ENCODE measurements at regions not wholly inside any gene's neighbourhood (a gene's known extent, or its start where the extent isn't known, plus 50 kb on each side); places are given as distances from the start of the nearest gene placed in this dataset.

DNA sequence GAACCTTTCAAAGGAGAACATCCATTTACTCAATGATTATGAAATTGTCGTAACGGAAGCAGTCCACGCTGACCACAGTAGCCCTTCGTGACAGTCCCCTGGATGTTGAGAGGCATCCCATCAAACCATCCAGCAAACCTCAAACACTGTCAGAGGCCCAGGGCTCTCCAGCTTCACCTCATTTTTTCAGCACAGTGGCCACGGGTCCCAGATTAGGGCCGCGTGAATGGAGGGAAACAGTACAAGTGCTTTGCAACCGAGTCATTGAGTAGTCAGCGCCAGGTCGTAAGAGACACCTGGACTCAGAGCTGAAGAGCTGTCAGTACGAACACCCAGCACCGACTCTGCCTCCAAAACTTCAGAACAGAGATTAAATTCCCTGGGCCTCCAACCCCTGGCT, 552.5 kb upstream of the SALL3 start (continued):
- TF ChIP-seq, protein P1, sequence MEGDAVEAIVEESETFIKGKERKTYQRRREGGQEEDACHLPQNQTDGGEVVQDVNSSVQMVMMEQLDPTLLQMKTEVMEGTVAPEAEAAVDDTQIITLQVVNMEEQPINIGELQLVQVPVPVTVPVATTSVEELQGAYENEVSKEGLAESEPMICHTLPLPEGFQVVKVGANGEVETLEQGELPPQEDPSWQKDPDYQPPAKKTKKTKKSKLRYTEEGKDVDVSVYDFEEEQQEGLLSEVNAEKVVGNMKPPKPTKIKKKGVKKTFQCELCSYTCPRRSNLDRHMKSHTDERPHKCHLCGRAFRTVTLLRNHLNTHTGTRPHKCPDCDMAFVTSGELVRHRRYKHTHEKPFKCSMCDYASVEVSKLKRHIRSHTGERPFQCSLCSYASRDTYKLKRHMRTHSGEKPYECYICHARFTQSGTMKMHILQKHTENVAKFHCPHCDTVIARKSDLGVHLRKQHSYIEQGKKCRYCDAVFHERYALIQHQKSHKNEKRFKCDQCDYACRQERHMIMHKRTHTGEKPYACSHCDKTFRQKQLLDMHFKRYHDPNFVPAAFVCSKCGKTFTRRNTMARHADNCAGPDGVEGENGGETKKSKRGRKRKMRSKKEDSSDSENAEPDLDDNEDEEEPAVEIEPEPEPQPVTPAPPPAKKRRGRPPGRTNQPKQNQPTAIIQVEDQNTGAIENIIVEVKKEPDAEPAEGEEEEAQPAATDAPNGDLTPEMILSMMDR (IDR thresholded peaks at IDR 0.05; ENCODE audit: poor library complexity, severe bottlenecking) = no peak
- no peak for TF ChIP-seq MXI1 (conservative IDR thresholded peaks at IDR 0.05; ENCODE audit: poor library complexity, severe bottlenecking)

DNA sequence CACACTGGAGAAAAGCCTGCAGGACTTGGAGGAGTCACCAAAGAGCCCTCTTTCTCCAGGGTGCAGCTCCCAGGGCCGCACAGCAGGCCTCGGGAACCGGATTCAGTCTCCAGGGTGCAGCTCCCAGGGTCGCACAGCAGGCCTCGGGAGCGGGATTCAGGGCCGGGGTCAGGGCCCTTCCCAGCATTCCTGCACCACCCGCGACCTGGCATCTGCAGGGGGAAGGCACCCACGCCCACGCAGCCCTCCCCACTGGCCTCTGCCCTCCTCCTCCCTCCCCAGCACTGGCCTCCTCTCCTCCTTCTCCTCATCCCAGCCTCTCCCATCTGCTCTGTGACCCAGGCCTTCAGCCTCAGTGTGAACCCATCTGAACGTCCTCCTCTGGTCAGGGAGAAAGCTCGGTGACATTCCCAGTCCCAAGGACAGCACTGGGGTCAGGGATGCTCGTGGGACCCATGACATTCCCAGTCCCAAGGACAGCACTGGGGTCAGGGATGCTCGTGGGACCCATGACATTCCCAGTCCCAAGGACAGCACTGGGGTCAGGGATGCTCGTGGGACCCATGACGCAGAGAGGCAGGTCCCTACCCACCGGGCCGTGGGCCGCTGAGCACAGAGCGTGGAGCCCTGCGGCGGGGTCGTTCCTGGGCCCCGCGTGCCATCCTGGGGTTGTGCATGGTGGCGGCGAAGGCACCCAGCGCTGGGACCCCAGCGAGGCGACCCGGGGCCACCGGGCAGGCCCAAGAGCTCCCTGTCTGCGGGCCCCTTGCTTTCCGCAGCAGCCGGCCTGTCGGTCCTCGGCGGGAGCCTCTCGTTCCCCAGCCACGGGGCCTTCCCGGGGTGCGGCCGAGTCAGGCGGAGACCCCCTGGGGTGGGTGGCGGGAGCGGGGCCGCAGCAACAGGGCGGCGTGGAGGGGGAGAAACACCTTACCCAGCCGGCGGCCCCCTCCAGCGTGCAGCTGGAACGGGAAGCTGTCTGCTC, 550.2 kb upstream of the SALL3 start:
- H4K20me1 ChIP-seq (ENCODE audit: insufficient read depth) = no peaks in the 10 kb centered on the region
- H2AFZ ChIP-seq (ENCODE audit: low read depth, low read length) = no peak overlapping the region
- H3K79me2 ChIP-seq (replicated peaks; ENCODE audit: insufficient read depth, low read length) = no peaks in the 10 kb centered on the region
- no peaks in the 10 kb centered on the region for H3K27me3 ChIP-seq (ENCODE audit: insufficient read depth, low read depth, low read length)
- H3K4me2 ChIP-seq (ENCODE audit: low read length) = no peak overlapping the region
- peak overlapping the region; percentile 41 for H3K4me3 ChIP-seq (ENCODE audit: low read length)
- no peak for TF ChIP-seq TAF1 (IDR thresholded peaks at IDR 0.05; ENCODE audit: low read depth)
- no peak for TF ChIP-seq SMC3 (conservative IDR thresholded peaks at IDR 0.05; ENCODE audit: poor library complexity)
- TF ChIP-seq EP300 (conservative IDR thresholded peaks at IDR 0.05; ENCODE audit: poor library complexity, severe bottlenecking) = no peak
- TF ChIP-seq, protein P2, sequence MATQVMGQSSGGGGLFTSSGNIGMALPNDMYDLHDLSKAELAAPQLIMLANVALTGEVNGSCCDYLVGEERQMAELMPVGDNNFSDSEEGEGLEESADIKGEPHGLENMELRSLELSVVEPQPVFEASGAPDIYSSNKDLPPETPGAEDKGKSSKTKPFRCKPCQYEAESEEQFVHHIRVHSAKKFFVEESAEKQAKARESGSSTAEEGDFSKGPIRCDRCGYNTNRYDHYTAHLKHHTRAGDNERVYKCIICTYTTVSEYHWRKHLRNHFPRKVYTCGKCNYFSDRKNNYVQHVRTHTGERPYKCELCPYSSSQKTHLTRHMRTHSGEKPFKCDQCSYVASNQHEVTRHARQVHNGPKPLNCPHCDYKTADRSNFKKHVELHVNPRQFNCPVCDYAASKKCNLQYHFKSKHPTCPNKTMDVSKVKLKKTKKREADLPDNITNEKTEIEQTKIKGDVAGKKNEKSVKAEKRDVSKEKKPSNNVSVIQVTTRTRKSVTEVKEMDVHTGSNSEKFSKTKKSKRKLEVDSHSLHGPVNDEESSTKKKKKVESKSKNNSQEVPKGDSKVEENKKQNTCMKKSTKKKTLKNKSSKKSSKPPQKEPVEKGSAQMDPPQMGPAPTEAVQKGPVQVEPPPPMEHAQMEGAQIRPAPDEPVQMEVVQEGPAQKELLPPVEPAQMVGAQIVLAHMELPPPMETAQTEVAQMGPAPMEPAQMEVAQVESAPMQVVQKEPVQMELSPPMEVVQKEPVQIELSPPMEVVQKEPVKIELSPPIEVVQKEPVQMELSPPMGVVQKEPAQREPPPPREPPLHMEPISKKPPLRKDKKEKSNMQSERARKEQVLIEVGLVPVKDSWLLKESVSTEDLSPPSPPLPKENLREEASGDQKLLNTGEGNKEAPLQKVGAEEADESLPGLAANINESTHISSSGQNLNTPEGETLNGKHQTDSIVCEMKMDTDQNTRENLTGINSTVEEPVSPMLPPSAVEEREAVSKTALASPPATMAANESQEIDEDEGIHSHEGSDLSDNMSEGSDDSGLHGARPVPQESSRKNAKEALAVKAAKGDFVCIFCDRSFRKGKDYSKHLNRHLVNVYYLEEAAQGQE (IDR thresholded peaks at IDR 0.05; ENCODE audit: borderline replicate concordance) = no peak
- TF ChIP-seq, protein P1 (IDR thresholded peaks at IDR 0.05; ENCODE audit: poor library complexity, severe bottlenecking) = no peak
- TF ChIP-seq POLR2AphosphoS5 (IDR thresholded peaks at IDR 0.05) = no peak
- no peak for TF ChIP-seq RAD21 (conservative IDR thresholded peaks at IDR 0.05)
- TF ChIP-seq MXI1 (conservative IDR thresholded peaks at IDR 0.05; ENCODE audit: poor library complexity, severe bottlenecking) = no peak
- no peak for TF ChIP-seq EZH2 (IDR thresholded peaks at IDR 0.05; ENCODE audit: borderline replicate concordance, insufficient read depth, low read length, poor library complexity, severe bottlenecking)
- no peaks in the 10 kb centered on the region for H3K9me3 ChIP-seq (ENCODE audit: low read length)
- H3F3A ChIP-seq (ENCODE audit: insufficient read depth, low read length, poor library complexity, severe bottlenecking) = no peaks in the 10 kb centered on the region
- H3K9me2 ChIP-seq (ENCODE audit: insufficient read depth, low read length) = no peaks in the 10 kb centered on the region
- peak overlapping the region; percentile 64 for H3K27ac ChIP-seq (ENCODE audit: low read length)
- H3K9ac ChIP-seq (ENCODE audit: low read length) = no peak overlapping the region
- H3K36me3 ChIP-seq (ENCODE audit: insufficient read depth, low read length) = no peaks in the 10 kb centered on the region
